ENCODE measurements at regions not wholly inside any gene's neighbourhood (a gene's known extent, or its start where the extent isn't known, plus 50 kb on each side); places are given as distances from the start of the nearest gene placed in this dataset.

GRCh38 chr14:71597287-71597920 is 334.8 kb upstream of the RGS6 start:
- TF ChIP-seq CTCF (conservative IDR thresholded peaks at IDR 0.05; ENCODE audit: low read length) (no peak), EZH2phosphoT487 (IDR thresholded peaks at IDR 0.05; ENCODE audit: borderline replicate concordance) (no peak)

All from Loucy (cell line).